GM18861 (cell line): ENCODE measurements at regions not wholly inside any gene's neighbourhood (a gene's known extent, or its start where the extent isn't known, plus 50 kb on each side); places are given as distances from the start of the nearest gene placed in this dataset.

Experiments used
- ATAC-seq: cut with Tn5 transposase; IDR thresholded peaks from one replicate; pipeline ENCODE4 v1.9.1; 2021; ENCODE audit not compliant: unreplicated experiment

DNA sequence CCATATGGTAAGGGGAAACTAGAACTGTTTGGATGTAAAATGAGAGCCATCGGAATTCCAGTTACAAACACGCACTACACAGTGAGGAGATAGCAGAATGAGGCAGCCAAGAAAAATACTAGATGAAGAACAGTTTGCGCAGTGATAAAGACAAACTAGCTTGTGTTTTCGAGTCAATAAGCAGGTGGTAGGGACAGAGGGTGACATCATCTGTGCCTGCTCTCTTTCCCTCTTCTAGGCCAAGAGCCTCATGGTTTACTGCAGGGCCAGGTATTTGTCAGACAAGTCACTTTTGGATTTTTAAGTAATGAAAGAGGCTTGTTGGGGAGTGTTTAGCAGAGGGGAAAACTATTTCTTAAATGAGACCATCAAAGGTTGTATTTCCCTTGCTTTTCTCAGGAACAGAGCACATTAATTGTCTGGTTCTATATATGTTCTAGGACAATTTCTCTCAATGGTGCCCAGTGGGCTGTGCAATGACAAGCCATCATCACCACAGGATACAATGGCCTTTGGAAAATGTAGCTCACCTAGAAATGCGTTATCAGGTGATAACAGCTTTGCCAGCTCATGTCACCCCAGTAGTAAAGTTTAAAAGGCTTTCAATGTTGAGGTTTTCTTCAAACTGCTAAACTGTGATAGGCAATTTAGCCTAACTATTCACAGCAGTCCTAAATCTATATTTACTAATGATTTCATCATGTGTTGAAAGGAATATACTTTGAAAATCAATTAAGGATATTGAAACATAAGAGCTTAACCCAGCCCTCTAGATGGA is 1210.3 kb upstream of the ZEB2 start:
- ATAC-seq = no peak

DNA sequence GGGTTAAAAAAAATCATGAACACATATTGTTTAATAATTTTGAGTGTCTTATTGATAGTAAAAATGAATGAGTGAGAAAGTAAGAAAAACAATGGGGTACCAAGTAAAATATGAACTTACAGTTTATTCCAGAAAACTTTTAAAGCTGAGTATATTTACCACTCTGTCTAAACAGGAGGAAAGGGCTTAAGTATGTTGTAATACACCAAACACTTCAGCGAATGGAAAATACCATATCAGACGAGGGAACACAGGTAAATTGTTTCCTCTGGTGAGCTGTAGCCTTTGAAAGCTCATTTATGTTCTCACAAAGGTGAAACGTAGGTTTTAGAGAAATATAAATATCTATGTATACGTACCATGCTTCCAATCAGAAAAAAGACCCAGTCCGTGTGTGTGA is 1209.6 kb upstream of the ZEB2 start:
- ATAC-seq = no peak

DNA sequence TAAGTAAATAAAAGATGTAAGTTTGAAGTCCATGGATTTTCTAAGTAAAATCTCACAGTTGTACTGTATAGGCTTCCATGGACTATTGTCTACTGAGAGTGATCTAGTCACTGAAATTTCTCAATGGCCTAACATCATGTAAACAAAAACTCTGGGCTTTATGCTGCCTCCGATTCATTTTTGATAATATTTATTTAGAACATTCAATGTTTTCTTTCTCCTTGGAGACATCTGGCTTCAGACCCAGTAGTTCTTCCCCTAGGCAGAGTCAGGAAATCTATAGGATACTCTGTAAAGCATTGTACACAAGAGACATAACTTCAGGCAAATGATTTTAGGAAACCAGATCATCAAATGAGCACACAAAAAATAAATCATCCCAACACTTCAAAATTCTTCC is 1208.6 kb upstream of the ZEB2 start:
- no peak for ATAC-seq

DNA sequence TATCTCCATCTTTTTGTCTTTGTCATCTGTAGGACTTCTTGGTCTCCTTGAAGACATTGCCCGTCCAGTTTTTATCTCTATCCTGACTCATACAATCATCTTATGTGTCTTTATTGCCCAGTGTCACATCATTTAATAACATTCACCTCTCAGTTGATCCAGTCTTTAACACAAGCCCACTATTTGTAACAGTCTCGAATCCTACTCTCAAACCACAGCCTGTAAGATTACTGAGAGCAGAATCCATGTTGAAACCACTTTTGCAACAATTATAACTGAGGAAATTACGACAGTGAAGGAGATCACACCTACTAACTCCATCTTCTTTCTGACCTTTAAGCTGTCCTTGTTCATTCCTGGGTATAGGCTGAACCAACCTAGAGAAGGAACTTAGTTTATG is 1206.0 kb upstream of the ZEB2 start:
- ATAC-seq = no peak

DNA sequence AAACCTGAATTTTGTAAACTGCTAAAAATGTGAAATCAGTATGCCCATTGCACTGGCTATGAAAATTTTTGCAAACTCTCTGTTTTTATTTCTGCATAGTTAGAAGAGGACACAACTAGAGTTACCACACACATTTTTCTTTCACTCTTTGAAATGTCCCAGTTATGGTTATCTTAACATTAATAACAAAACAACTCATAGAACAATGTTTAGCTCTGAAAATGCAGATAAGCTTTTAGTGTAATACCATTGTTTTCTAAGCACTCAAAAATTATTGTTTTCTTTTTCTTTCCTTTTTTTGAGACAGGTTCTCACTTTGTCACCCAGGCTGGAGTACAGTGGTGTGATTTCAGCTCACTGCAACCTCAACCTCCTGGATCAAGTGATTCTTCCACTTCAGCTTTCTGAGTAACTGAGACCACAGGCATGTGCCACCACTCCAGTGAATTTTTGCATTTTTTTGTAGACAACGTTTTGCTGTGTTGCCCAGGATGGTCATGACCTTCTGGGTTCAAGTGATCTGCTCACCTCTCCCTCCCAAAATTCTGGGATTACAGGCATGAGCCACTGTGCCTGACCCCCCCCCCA is 1204.5 kb upstream of the ZEB2 start:
- ATAC-seq = no peak

DNA sequence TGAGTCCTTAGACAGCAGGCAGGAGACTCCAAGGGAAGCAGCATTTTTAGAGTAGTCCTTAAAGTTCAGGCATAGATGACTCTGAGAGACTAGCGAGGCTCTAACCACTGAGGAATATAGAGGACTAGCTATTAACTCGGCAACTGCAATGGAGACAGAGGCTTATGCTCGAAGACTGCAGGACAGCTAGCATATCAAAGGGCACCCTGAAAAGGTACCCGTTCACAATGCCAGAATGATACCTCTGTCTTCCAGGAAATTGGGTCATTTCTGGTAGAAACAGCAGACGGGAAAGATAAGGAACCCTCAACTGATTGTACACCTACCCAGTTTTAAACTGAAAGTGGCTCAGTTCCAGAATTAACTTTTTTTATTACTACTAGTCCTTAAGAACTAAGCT is 1204.0 kb upstream of the ZEB2 start:
- no peak for ATAC-seq

DNA sequence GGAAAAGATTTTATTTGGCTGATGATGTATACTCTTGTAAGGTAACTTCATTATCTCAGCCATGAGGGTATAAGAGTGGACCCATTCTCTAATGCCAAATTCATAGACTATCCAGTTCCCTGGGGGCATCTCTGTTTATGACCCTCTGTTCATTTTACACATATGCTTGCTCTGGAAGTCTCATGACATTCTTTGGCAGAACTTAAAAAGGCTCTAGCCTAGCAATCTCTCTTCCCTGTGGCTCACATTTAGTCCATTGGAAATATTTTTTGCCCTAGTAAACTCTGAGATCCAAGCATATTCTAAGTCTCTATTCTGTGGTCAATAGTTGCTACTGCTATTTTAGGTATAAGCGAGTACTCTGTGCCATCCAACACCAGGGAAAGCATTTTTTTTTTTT is 1201.8 kb upstream of the ZEB2 start:
- ATAC-seq = no peak

DNA sequence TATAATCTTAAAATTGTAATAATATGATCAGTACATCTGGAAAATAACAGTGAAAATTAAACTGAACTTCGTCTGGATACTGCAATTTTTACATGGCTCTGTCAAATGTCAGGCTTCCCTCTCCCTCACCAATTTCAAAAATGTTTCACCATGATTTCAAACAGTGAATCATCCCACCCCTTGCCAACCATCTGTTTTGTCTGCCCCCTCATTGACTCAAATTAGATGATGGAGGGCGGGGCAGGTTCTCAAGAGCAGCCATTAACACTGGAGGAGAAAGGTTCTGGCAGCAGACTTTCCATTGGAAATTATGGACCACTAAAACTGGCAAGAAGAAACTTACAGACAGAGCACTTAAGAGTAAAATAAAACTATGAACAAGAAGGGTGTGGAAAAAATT is 1195.7 kb upstream of the ZEB2 start:
- ATAC-seq = no peak

DNA sequence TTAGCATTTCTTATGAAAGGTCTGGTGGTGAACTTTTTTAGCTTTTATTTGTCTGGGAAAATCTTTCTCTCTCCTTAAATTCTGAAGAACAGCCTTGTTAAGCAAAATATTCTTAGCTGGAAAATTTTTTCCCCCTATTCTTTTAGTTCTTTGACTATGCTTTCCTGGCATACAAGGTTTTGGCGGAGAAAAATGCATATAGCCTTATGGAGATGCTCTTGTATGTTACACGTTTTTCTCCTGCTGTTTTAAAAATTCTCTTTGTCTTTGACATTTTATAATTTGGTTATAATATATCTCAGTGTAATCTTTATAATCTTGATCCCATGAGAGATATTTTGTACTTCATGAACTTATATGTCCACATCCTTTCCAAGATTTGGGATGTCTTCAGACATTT is 1190.4 kb upstream of the ZEB2 start:
- ATAC-seq = no peak

DNA sequence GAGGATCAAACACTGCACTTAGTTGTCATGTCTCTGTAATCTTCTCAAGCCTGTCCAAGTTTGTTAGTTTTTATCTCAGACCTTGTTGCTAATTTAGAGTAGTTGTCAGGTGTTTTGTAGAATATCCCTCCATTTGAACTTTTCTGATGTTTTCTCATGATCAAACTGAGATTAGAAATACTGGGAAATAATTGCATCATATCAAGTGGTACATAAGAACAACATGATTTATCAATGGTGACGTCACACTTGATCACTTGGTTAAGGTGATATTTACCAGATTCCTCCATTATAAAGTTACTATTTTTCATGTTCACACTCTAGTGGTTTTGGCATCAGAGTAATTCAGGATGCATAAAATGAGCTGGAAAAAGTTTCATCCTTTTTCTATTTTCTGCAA is 1182.4 kb upstream of the ZEB2 start:
- no peak for ATAC-seq

DNA sequence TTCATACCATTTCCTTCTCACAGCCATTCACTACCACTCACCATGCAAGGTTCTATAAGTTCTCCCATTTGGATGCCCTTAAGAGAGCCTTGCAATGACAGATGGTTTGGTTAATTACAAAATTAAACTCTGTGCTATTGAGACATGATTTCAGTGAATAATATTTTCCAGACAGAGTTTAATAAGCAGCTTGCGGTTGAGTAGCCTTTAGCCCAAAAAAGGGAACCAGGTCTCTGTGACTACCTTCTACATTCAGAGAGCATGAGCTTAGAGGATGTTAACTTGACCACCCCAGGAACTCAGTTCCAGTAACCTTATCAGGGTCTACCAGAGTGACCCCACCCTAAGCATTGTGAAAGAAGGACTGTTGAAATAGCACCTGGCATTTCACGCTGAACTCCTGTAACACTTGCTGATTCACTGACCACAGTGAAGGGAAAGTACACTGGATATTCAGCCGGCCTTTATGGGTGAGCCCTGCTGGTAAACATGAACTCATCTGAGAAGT is 1173.1 kb upstream of the ZEB2 start:
- peak; percentile 86 for ATAC-seq

DNA sequence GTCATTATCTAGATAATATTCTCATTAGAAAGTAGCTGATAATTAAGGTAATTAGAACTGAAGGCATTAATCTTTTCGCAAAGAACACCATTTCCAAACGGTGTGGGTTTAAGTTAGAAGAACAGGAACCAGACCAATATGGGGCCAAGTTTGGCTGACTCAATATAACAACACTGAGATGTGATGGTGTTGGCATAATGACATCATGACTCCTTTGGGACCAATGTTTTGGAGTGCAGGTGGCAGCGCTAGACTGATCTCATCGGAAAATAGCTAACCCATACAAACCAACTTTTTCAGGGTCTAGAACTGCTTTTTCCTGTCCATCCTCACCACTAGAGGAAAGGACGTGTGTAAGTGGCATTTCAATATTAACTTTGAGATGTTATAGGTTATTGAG is 1171.7 kb upstream of the ZEB2 start:
- ATAC-seq = no peak

DNA sequence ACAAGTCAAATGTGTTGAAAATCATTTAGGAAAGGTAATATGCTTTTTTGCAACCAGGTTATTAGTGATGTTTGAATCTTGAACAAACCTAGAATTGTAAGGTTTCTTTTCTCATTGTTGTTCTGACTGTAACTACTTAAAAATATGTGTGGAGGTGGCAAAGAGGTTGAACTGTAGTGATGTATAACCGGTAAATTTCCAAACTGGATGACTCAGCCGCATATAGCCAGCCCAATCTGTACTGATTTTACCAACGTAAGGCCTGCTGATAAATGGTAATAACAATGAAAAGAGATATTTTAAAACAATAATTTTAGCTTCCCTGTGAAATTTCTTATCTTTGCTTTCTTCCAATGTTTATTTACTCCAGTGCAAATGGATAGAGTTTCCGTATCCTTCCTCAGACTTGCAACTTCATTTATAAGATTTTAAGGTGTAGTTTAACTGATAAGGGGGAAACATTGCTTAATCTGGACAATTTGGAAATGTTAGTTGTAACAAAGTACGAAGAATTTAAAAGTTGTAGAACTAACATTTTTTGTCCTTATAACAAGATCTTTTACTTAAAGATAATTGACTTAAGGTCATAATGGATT is 1170.4 kb upstream of the ZEB2 start:
- ATAC-seq = no peak

DNA sequence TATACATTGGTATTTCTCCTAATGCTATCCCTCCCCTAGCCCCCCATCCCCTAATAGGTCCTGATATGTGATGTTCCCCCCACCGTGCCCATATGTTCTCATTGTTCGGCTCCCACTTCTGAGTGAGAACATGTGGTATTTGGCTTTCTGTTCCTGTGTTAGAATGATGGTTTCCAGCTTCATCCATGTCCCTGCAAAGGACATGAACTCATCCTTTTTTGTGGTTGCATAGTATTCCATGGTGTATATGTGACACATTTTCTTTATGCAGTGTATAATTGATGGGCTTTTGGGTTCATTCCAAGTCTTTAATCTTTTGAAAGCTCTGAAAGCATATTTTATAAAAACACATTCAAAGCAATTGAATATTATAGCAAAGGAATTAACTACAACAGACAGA is 1169.4 kb upstream of the ZEB2 start:
- ATAC-seq = no peak

DNA sequence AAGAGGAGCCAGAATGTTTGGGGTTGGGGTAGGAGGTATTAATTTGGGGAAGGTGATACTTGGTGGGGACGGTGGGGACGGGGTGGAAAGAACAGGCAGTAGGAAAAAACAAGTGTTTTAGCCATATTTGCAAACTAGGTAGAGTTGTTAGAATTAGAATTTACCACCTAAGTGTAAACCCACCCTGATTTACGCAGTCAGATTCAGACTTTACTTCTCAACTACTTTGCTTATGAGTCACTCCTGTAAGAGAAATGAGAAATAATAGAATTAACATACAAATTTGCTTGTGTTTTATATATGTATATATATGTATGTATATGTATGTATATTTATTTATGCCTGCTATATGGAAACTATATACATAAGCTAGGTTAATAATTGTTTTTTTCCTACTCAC is 1168.2 kb upstream of the ZEB2 start:
- no peak for ATAC-seq

DNA sequence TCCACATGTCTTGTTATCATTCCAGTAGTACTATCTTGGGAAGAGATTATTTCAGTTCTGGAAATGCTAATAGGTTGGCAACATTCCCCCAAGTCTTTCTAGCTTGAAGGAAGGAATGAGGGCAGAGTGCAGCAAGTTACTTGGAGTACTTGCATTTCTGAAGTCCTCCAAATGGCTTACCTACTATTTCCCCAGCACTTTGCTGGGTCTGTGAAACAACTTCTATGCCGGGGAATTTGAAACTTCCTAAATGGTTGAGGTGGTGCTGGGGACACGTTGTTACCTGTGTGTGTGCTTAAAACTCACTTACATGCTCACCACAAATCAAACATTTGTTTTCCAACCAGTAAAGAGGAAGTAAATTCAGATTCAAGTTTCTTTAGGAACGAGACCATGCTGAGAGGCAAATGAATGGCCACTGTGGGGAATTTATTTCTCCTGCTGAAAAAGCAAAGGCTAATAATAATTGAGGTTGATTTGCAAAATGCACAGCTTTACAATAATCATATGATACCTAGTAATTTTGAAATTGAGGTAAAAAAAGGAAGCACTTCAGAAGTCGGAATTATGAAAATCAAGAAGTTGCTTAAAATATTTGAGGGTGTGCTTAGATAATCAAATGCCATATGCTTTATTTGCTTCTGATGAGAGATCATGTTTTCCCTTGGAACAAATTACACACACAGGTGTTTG is 1167.7 kb upstream of the ZEB2 start:
- no peak for ATAC-seq

DNA sequence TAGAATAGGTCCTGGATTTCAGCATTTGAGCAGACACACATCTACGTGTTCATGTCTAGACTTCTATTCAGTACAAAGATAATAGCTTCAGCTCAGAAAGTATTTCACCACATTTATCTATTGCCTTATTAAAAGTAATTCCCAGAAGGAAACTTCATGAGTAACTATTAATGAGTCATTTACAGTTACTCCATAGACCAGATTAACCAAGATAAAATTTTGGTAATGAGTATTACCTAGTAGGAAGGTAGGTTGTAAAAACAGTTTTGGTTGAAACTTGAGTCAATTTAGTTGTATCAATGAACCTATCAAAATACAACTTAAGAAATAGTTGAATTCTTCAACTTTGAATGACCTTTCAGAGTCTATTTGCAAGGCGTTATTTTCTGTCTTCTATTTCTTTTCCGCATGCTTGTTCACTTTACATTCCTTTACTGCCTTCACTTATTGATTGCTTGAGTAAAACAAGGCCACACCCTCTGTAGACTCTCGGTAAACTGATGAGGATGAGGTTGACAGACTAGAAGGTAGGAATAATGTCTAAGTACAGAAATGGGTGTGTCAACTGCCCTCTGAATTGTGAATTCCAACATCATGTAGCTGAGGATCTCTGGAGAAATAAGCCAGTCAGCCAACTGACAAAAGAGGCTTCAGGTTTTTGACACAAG is 1165.6 kb upstream of the ZEB2 start:
- no peak for ATAC-seq

DNA sequence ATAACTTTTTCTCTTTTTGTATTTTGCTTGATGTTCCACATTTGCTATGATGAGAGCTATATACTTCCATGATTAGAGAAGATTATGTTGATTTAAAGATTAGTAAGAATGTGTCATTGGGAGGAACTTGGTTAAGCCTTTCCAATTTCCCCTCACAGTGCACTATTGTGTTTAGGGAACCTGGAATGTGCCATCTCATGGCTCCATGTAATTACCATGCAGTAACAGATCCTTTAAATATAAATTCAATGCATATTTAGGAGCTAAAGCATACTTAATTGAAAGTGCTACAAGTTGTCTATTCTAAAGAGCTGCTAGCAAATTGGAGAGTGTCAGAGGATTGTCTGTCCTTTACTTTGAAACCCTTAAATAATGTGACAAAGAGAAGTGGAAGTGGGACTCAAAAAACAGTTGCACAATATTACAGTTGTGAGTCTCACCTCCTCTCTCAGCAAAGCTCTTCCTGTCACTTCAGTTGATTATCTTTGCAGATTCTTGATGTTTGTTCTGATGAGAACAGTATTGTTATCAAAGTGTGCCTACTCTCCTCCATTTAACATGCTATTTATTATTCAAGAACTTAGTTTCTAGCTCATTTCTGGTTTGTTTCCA is 1162.7 kb upstream of the ZEB2 start:
- no peak for ATAC-seq

DNA sequence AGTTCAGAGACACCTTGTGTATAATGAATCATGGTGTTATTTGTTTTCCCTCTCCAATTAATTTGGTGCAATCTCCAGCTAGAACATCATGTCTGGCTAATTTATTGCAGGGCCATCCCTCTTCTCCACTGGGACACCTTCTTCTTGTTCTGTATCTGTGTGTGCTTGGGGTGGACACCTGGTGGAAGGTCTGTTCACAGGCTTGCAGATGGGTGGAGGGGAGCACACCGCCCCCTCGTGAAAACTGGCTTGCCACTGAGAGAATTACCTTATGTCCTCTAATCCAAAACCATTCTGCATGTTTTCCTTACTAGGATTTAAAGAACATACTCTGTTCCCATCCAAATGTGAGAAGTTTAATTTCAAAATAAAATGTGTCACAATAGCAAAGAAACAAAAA is 1160.4 kb upstream of the ZEB2 start:
- ATAC-seq = no peak

DNA sequence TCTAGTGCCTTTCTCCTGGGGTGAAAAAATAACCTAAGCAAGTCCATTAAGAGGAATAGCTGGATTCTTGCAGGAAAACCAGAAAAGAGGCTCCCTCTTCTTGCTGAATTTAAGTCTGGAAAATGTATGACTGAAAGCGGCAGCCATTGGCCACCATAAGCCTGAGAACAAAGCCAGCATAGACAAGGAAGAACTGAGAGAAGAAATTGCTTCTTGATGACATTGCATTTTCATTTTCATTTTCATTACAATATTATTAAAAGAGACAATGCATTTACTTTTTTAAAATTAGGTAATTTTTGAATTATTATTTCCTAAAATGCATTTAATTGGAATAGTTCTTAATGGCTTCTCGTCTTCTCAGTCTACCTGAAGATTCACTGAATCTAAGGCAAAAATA is 1157.5 kb upstream of the ZEB2 start:
- no peak for ATAC-seq

DNA sequence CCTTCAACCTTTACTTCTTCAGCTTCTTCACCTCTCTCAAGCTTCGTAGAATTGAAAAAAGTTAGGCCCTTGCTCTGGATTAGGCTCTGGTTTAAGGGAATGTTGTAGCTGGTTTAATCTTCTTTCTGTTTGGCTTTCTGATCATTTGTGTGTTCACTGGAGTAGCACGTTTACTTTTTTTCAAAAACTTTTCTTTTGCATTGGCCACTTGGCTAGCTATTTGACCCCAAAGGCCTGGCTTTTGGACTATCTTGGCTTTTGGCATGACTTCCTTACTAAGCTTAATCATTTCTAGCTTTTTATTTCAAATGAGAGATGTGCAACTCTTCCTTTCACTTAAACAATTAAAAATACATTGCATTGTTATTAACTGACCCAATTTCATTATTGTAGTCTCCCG is 1154.8 kb upstream of the ZEB2 start:
- no peak for ATAC-seq
